ENCODE measurements at regions not wholly inside any gene's neighbourhood (a gene's known extent, or its start where the extent isn't known, plus 50 kb on each side); places are given as distances from the start of the nearest gene placed in this dataset.

DNA sequence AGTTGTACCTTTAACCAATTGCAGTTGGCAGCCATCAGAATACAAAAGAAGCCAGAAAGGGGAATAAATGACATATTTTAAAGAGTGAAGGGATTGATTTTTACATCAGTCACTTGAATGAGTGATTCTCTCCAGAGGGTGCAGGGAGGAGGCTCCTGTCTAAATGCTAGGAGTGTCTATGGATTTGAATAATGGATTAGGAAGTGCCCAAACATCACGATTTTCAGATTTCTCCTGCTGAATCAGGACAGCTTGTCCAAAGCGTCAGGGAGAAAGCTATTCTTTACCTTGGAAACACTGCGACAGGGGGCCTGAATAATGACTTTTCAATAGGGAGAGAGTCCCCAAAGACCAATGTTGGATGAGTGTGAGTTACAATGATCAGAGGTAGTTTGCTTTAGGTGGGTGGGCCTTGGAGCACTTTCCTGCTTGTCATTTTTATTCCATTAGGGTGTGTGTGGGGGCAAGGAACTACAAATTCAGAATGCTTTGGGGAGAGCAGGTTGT is 735.5 kb downstream of the KCNA4 start:
- no peak overlapping the region for H3K27ac ChIP-seq
- in situ Hi-C loops (cut with HindIII; ENCODE audit: low pct_ligation_motif_present, low sequenced_read_pairs): no loop called here

DNA sequence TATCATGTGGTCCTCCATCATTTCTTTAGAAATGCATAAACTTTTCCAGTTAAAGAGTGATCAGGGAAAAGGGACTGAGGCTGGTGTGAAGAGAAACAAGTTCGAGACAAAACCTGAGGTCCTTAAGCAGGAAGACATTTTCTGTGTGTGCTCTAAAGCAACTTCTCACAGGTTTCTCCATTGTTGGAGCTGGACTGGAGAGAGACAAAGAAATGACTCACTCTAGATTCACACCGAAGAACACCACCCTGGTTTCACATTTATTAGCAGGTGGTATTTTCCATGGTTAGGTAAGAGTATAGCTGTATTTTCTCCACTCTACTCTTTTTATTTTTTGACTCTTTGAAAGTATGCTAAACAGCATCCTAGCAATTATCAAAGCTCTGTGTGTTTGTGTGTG is 736.4 kb downstream of the KCNA4 start:
- H3K36me3 ChIP-seq (replicated peaks): no peaks in the 10 kb centered on the region
- TF ChIP-seq, protein P1, sequence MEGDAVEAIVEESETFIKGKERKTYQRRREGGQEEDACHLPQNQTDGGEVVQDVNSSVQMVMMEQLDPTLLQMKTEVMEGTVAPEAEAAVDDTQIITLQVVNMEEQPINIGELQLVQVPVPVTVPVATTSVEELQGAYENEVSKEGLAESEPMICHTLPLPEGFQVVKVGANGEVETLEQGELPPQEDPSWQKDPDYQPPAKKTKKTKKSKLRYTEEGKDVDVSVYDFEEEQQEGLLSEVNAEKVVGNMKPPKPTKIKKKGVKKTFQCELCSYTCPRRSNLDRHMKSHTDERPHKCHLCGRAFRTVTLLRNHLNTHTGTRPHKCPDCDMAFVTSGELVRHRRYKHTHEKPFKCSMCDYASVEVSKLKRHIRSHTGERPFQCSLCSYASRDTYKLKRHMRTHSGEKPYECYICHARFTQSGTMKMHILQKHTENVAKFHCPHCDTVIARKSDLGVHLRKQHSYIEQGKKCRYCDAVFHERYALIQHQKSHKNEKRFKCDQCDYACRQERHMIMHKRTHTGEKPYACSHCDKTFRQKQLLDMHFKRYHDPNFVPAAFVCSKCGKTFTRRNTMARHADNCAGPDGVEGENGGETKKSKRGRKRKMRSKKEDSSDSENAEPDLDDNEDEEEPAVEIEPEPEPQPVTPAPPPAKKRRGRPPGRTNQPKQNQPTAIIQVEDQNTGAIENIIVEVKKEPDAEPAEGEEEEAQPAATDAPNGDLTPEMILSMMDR (IDR thresholded peaks at IDR 0.05; ENCODE audit: low read depth, low read length, missing control alignments): no peak
- H3K27me3 ChIP-seq (replicated peaks): no peaks in the 10 kb centered on the region
- DNase-seq: no peak
- no peak overlapping the region for H3K4me3 ChIP-seq (ENCODE audit: low read depth, low read length)
- H3K27ac ChIP-seq: no peak overlapping the region
- in situ Hi-C loops (cut with HindIII; ENCODE audit: low pct_ligation_motif_present, low sequenced_read_pairs): no loop called here

More for the DNA sequence above, 735.5 kb downstream of the KCNA4 start:
- H3K4me3 ChIP-seq (ENCODE audit: low read depth, low read length): no peak overlapping the region
- TF ChIP-seq, protein P1 (IDR thresholded peaks at IDR 0.05; ENCODE audit: low read depth, low read length, missing control alignments): no peak
- DNase-seq: no peak
- H3K27me3 ChIP-seq (replicated peaks): no peaks in the 10 kb centered on the region
- H3K36me3 ChIP-seq (replicated peaks): no peaks in the 10 kb centered on the region

DNA sequence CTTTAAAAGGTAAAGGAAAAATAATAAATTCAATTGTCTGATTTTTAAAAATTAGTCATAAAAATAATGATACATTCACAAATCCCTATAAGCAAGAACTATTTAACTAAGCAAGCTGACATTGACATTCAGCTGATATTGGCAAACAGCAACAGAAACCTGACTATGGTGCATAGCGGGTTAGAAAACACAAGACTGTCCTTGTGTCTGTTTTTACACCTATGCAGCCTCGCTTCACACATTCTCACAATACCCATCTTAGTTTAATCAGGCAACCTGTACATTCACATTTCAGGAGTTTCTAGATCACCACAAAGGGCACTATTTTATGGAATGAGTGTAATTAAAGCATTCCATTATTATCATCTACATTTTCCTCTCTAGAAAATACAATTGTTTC is 737.1 kb downstream of the KCNA4 start:
- in situ Hi-C loops (cut with HindIII; ENCODE audit: low pct_ligation_motif_present, low sequenced_read_pairs): no loop called here
- TF ChIP-seq, protein P1 (IDR thresholded peaks at IDR 0.05; ENCODE audit: low read depth, low read length, missing control alignments): no peak
- no peak for DNase-seq
- Histone ChIP-seq H3K27me3 (replicated peaks) (no peaks in the 10 kb centered on the region), H3K27ac (no peak overlapping the region), H3K4me3 (ENCODE audit: low read depth, low read length) (no peak overlapping the region), H3K36me3 (replicated peaks) (no peaks in the 10 kb centered on the region)

DNA sequence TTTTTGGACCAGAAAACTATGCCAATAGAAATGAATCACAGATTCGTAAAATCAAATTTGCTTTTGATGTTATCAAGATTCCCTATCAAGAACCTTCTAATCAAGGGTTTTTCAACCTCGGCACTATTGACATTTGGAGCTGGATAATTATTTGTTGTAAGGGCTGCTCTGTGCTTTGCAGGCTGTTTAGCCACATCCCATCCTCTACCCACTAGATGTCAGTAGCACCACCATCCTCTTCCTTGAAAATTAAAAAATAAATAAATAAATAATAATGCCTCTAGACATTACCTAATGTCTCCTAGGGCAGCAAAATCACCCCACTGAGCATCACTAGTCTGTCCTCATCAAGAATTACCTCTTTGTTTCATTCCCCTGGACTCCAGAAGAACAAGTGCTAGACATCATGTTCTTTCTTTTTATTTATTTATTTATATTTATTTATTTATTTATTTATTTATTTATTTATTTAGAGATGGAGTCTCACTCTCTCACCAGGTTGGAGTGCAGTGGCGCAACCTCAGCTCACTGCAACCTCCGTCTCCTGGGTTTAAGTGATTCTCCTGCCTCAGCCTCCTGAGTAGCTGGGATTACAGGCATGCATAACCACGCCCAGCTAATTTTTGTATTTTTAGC is 744.7 kb downstream of the KCNA4 start:
- Histone ChIP-seq H3K36me3 (replicated peaks) (no peaks in the 10 kb centered on the region), H3K27me3 (replicated peaks) (no peaks in the 10 kb centered on the region), H3K27ac (no peak overlapping the region), H3K4me3 (ENCODE audit: low read depth, low read length) (no peak overlapping the region)
- in situ Hi-C loops (cut with HindIII; ENCODE audit: low pct_ligation_motif_present, low sequenced_read_pairs): no loop called here
- peak; percentile 56 for DNase-seq
- TF ChIP-seq, protein P1 (IDR thresholded peaks at IDR 0.05; ENCODE audit: low read depth, low read length, missing control alignments): peak; percentile 74

DNA sequence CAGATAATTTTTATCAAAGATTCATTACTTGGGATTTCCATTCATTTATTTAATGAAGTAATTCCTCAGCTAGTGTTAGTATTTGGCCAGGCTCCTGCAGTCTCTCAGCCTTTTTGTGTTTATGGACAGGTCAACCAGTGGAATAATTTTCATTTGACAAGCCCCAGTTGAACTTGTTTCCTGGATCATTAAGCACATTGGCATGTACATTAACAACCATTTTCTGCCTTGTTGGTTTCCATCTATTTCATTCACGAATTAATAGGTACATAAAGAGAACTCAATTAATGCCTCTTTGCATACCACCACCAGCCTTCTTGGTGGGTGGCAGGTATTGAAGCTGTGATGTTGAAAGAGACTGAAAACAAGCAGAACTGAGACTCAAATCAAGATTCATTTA is 745.2 kb downstream of the KCNA4 start:
- TF ChIP-seq, protein P1 (IDR thresholded peaks at IDR 0.05; ENCODE audit: low read depth, low read length, missing control alignments): no peak
- no peak overlapping the region for H3K4me3 ChIP-seq (ENCODE audit: low read depth, low read length)
- in situ Hi-C loops (cut with HindIII; ENCODE audit: low pct_ligation_motif_present, low sequenced_read_pairs): no loop called here

DNA sequence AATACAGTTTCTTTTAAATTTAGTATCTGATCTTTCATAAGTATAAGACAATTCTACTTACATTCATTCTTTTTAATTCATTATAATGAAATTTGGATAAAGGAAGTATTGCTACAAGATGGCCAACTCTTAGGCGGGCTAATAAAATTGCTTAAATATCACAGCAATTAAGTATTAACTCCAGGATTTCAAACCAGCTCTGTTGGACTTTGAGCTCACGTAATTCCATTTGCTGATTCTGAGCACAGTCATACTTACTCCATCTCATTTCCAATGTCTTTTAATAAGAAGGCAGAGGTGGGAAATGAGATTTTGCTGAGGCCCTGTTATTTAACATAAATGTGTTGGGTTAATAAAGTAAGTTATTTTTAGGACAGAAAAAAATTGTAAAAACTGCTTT is 748.1 kb downstream of the KCNA4 start:
- no peak overlapping the region for H3K4me3 ChIP-seq (ENCODE audit: low read depth, low read length)
- in situ Hi-C loops (cut with HindIII; ENCODE audit: low pct_ligation_motif_present, low sequenced_read_pairs): no loop called here
- H3K27me3 ChIP-seq (replicated peaks): no peaks in the 10 kb centered on the region
- TF ChIP-seq, protein P1 (IDR thresholded peaks at IDR 0.05; ENCODE audit: low read depth, low read length, missing control alignments): no peak
- DNase-seq: no peak
- H3K27ac ChIP-seq: no peak overlapping the region
- no peaks in the 10 kb centered on the region for H3K36me3 ChIP-seq (replicated peaks)

More for the DNA sequence above, 745.2 kb downstream of the KCNA4 start:
- Histone ChIP-seq H3K27ac (no peak overlapping the region), H3K36me3 (replicated peaks) (no peaks in the 10 kb centered on the region), H3K27me3 (replicated peaks) (no peaks in the 10 kb centered on the region)
- DNase-seq: no peak

Data from brain microvascular endothelial cell (primary cell).